Transverse colon (tissue), 3 donors: ENCODE measurements at regions not wholly inside any gene's neighbourhood (a gene's known extent, or its start where the extent isn't known, plus 50 kb on each side); places are given as distances from the start of the nearest gene placed in this dataset.
A peak's percentile ranks its signal among the peaks of the same experiment; 100 is the strongest.

Experiments used
- CTCF ChIP-seq, 5 experiments: fragments of 200-600 bp in 3 of 5; fragments of 450-650 bp in 2 of 5; sonication (generic) in 3 of 5; IDR thresholded peaks; 1 replicate in 2 of 5; 2 replicates in 3 of 5; pipeline ENCODE4 v1.5.1; 2016 to 2017; ENCODE audit warnings: antibody characterized with exemption in 5 of 5, inconsistent platforms in 3 of 5, mild to moderate bottlenecking in 2 of 5, moderate library complexity in 1 of 5
- POLR2A ChIP-seq: fragments of 450-650 bp; IDR thresholded peaks from one replicate; pipeline ENCODE4 v1.6.1; 2016; ENCODE audit warnings: antibody characterized with exemption, mild to moderate bottlenecking, moderate library complexity

- TF ChIP-seq CTCF (IDR thresholded peaks at IDR 0.05) = peak in 4 of 5 experiments; percentile 27 to 92 (median 52)
- no peak for TF ChIP-seq POLR2A
Observed at GRCh38 chr1:47624531-47624930, 186.7 kb downstream of the FOXD2 start.
